ENCODE measurements at regions not wholly inside any gene's neighbourhood (a gene's known extent, or its start where the extent isn't known, plus 50 kb on each side); places are given as distances from the start of the nearest gene placed in this dataset.

DNA sequence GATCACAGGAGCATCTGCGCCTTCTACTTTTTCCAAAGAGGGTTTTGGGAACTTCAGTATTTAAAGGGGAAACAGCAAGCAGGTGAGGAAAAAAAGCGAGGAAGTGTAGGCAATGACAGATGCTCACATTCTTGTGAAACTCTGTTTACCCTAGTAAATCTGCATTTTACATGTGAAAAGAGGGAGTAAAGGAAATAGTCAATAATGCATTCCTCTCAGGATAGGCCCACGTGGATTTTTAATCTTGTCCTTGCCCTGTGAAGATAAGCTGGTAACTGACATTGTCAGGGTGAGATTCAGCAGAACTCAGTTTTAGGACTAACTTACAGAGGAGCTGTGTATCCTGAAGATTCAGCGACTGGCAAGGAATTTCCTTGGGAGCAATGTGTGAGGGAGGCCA is 1119.2 kb upstream of the TMEM132C start:
- no peak for TF ChIP-seq TP53 (CRISPR knock-in tag; IDR thresholded peaks at IDR 0.05)
- TF ChIP-seq, protein P1, sequence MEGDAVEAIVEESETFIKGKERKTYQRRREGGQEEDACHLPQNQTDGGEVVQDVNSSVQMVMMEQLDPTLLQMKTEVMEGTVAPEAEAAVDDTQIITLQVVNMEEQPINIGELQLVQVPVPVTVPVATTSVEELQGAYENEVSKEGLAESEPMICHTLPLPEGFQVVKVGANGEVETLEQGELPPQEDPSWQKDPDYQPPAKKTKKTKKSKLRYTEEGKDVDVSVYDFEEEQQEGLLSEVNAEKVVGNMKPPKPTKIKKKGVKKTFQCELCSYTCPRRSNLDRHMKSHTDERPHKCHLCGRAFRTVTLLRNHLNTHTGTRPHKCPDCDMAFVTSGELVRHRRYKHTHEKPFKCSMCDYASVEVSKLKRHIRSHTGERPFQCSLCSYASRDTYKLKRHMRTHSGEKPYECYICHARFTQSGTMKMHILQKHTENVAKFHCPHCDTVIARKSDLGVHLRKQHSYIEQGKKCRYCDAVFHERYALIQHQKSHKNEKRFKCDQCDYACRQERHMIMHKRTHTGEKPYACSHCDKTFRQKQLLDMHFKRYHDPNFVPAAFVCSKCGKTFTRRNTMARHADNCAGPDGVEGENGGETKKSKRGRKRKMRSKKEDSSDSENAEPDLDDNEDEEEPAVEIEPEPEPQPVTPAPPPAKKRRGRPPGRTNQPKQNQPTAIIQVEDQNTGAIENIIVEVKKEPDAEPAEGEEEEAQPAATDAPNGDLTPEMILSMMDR (IDR thresholded peaks at IDR 0.05), result no peak
- TF ChIP-seq IRF2 (CRISPR knock-in tag; IDR thresholded peaks at IDR 0.05; ENCODE audit: borderline replicate concordance, low read depth), result no peak
- TF ChIP-seq TCF7 (CRISPR knock-in tag; IDR thresholded peaks at IDR 0.05; ENCODE audit: low read depth), result no peak
- TF ChIP-seq ELF4 (CRISPR knock-in tag; IDR thresholded peaks at IDR 0.05; ENCODE audit: low read depth), result no peak
- TF ChIP-seq, protein P2, sequence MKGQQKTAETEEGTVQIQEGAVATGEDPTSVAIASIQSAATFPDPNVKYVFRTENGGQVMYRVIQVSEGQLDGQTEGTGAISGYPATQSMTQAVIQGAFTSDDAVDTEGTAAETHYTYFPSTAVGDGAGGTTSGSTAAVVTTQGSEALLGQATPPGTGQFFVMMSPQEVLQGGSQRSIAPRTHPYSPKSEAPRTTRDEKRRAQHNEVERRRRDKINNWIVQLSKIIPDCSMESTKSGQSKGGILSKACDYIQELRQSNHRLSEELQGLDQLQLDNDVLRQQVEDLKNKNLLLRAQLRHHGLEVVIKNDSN (CRISPR knock-in tag; IDR thresholded peaks at IDR 0.05), result no peak
